Daoy (cell line): ENCODE measurements at regions not wholly inside any gene's neighbourhood (a gene's known extent, or its start where the extent isn't known, plus 50 kb on each side); places are given as distances from the start of the nearest gene placed in this dataset.

Experiments used
- DNase-seq: peaks from one replicate; pipeline ENCODE4 v3.0.0-alpha.2; 2015; ENCODE audit warnings: low read depth

DNA sequence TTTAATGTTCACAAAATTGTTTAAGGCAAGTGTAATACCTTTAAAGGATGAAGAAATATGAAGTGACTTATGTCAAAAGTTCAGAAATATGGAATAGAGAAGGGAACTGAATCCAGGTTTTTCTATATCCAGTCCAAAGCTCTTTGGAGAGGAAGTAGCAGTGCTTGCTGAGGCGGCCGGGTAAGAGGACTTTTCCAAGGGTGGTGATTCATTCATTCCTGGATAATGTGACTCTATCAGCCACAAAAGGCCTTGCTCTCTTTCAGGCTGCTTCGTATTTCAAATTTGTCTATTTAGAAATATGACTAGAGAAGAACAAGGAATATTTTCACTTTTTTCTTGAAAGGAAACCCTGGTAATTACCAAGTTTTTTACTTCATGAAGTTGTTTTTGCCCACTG, 830.1 kb upstream of the ZEB2 start:
- DNase-seq, result peak; percentile 46

GRCh38 chr2:145344076-145344724, 824.3 kb upstream of the ZEB2 start:
- DNase-seq, result no peak

- DNase-seq, result no peak
Measured at GRCh38 chr2:145343287-145343686, 823.4 kb upstream of the ZEB2 start.

- no peak for DNase-seq
Measured at GRCh38 chr2:145341536-145341935, 821.6 kb upstream of the ZEB2 start.

- DNase-seq, result no peak
Measured at GRCh38 chr2:145339646-145340045, 819.7 kb upstream of the ZEB2 start.

- DNase-seq, result no peak
Measured at GRCh38 chr2:145332210-145332898, 812.4 kb upstream of the ZEB2 start.

DNA sequence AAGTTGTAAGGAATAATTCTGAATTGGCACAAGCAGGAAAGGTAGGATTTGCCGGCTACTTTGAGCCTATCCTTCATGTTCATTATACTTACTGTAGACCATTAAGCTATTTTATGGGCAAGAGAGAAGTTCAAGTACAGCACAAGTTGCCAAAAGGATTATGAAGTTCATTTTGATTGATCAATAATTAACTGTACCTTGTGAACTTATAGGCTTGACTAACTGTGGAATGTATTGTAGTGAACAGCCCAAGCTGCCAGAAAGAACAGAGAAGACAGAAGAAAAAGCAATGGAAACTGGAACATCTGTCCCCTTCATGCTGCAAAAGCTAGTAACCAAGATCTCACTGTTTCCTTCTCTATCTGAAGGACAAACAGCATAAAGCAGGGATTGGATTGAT, 810.1 kb upstream of the ZEB2 start:
- DNase-seq, result no peak

GRCh38 chr2:145325485-145325884, 805.6 kb upstream of the ZEB2 start:
- DNase-seq, result no peak

GRCh38 chr2:145324748-145325147, 804.8 kb upstream of the ZEB2 start:
- DNase-seq, result no peak

- peak; percentile 21 for DNase-seq
Measured at GRCh38 chr2:145323512-145323911, 803.6 kb upstream of the ZEB2 start.

DNA sequence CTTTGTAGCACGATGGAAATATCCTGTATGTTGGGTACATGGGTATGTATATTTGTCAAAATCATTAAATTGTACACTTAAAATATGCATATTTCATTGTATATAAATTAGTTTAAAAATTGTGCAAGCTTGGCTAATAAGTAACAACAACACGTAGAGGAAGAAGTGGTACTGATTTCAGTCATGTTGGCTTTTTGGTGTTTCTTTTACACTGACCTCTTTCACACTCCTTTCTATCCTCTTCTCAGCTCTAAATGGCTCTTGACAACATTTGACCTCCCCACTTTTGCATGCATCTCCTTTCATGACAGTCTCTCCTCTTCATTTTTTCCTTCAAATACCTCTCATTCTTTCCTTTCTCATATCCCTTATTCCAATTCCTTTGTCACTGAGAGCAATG, 801.4 kb upstream of the ZEB2 start:
- DNase-seq, result no peak

GRCh38 chr2:145316496-145316895, 796.6 kb upstream of the ZEB2 start:
- DNase-seq, result no peak

- no peak for DNase-seq
Measured at GRCh38 chr2:145315053-145315452, 795.1 kb upstream of the ZEB2 start.

- no peak for DNase-seq
Measured at GRCh38 chr2:145314119-145314633, 794.3 kb upstream of the ZEB2 start.

DNA sequence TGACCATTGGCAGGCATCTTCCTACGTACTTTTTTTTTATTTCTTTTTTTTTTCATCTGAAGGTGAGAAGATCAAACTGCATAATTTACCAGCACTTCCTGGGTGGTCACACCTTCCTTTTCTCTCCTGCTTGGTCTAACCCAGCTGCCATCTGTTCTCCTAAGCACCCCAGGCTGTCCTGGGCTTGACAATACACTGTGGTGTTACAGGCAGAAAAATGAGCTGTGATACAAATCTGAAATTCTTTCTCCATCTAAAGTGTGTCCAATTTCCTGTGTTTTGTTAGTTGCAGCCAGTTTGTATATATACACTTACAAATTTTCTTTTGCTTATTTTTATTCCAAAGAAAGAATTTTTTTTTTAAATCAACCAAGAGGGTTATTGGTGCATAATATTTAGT, 786.0 kb upstream of the ZEB2 start:
- no peak for DNase-seq

DNA sequence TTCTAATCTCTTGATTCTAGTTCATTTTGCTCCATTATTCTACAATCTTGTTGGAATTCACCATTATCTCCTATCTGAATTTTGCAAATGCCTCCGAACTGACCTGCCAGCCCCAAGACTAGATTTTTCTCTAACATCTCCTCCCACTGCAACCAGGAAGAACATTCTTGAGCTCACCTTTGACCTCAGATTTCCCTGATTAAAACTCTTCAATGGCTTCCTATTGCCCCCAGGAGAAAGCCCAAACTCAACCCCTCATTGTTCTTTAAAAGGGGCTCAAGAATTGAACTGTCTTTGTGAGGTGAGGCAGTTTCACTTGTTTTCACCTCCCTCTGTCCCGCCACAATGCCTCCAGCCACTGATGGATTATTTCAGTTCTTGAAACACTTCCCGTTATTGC, 784.6 kb upstream of the ZEB2 start:
- DNase-seq, result no peak

DNA sequence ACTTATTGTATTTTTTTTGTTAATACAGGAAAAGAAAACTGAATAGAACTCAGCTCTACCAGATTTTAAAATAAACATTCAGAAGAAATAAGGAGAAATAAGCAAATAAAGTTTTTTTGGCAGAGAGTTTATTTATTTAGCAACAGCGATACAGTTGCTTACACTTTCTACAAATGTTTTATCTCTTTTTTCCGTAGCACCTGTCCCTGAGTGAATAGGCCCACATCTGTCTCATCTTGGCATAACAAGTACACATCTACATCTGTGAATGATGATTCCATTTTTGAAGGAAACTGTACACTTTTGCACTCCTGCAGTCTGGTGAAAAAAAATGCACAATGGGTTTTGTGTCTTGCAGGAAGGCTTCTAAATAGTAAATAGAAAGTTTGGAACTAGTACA, 783.6 kb upstream of the ZEB2 start:
- no peak for DNase-seq

DNA sequence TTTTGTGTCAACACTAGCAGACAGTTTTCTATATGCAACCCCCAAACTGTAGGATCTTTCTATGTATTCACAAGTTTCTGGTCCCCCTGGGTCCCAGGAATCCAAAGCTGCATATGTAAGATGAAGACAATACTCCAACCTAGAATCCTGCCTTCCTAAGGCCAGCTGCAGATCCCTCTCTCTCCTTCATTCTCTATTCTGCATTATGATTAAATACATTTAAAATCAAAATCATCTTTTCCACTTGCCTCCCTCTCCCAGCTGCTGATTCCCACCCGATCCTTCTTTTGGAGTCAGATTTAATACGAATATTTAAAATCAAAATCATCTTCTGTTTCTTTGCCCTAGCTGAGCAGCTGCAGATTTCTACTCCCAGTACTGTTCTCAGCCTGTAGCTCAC, 783.0 kb upstream of the ZEB2 start:
- no peak for DNase-seq

- no peak for DNase-seq
Measured at GRCh38 chr2:145302451-145302850, 782.5 kb upstream of the ZEB2 start.

DNA sequence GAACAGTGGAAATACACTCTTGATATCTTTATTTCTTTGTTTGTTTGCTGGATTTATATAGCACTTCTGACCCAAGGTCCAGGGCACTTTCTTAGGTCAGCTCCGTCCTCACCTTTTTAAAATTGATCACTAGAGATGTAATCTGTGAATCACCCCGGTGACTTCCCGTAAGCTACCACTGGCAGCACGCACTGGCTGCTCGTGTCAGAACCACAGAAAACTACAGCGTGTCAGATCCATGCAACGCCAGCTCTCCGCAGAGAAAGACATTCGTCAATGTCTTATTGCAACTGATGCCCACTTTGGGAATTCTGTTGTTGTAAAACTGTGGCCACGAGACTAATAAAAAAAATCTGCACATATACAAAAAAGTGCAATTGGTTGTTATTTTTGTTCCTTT, 779.4 kb upstream of the ZEB2 start:
- DNase-seq, result no peak

- DNase-seq, result no peak
Measured at GRCh38 chr2:145292166-145292565, 772.2 kb upstream of the ZEB2 start.

DNA sequence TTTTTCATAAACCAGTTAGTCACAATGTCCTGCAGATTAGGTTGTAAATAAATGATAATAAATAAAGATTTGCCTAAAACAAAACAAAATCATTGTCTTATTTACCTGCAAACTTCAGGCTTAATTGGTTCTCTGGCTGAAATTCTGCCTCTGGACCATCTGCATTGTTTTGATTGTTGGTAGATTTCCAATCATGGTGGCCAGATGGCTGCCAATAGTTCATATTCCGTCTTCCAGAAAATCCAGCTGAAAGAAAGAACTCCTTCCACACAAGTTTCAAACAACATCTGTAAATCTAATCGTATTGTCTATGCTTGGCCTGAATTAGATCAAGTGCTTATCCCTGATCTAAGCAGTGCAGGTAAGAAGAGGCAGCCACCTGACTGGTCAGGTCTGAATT, 771.1 kb upstream of the ZEB2 start:
- DNase-seq, result no peak

- DNase-seq, result no peak
Measured at GRCh38 chr2:145289946-145290345, 770.0 kb upstream of the ZEB2 start.
